ENCODE measurements at regions not wholly inside any gene's neighbourhood (a gene's known extent, or its start where the extent isn't known, plus 50 kb on each side); places are given as distances from the start of the nearest gene placed in this dataset.
A peak's percentile ranks its signal among the peaks of the same experiment; 100 is the strongest.
"Not testable (repeated sequence)": the region's sequence is repeated elsewhere in the genome, so short reads cannot be mapped to it uniquely, and the experiment has no call there.

DNA sequence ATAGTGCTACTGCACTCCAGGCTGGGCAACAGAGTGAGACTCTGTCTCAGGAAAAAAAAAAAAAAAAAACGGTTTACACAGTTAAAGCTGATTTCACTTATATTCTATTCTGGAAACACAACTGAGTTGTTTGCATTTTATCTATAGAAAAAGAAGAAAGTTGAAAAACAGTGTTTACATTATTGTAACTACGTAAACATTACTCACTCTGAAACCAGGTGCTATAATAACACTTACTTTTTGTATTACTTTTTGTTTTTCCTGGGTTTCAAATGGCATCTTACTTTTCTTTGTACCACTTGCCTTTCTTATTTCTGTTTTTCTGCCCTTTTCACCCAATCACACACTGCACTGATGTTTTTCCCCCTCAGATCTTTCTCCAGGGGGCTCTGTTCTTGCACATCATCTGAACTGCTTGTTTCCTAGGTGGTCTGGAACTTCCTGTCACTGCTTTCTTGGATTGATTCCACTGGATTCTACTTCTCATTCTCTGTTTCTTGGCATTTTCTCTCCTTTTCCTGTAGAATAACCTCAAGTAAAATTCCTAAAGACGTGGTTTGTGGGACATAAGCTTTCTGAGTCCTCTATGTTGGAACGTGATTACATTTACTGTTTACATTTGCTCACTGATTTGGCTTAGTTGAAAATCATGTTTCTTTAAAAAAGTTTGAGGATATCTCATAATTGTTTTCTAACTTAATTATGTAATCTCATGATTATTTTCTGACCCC is 142.1 kb downstream of the HS3ST3B1 start:
- Histone ChIP-seq H3K9me3 (0 out of 2 replicates have a peak, but pooled peaks cover 12% of the 10 kb centered on the region), H3K27me3 (no peaks in the 10 kb centered on the region), H3K9ac (no peak overlapping the region), H3K4me2 (peak overlapping the region; percentile 43), H3K4me1 (peaks cover 52% of the 10 kb centered on the region), H3K27ac (no peak overlapping the region), H3K4me3 (no peak overlapping the region), H4K20me1 (no peaks in the 10 kb centered on the region), H3K36me3 (no peaks in the 10 kb centered on the region)
- TF ChIP-seq Cebpa-rat (IDR thresholded peaks at IDR 0.05), result no peak

DNA sequence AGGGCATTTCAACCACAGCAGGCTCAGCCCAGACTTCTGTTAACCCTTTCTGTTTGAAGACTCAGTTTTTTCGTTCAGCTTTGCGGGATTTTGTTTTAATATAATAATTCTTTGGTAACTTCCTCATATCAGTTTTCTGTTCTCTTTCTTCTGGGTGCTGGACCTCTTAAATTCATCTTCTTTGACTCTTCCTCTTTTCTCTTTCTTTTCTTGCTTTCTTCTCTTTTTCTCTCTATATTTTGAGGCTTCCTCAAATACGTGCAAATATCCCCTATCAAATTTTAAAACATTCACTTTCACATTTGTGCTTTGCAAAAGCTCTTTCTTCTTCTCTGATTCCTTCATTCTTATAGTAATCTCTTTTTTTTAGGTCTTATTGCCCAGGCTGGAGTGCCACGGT is 136.3 kb downstream of the HS3ST3B1 start:
- H3K27me3 ChIP-seq, result no peaks in the 10 kb centered on the region
- TF ChIP-seq Cebpa-rat (IDR thresholded peaks at IDR 0.05), result no peak
- no peaks in the 10 kb centered on the region for H4K20me1 ChIP-seq
- no peak overlapping the region for H3K27ac ChIP-seq
- no peak overlapping the region for H3K9ac ChIP-seq
- H3K4me3 ChIP-seq, result no peak overlapping the region
- no peak overlapping the region for H3K4me2 ChIP-seq
- H3K4me1 ChIP-seq, result peaks cover 11% of the 10 kb centered on the region
- H3K9me3 ChIP-seq, result peaks cover 12% of the 10 kb centered on the region
- H3K36me3 ChIP-seq, result no peaks in the 10 kb centered on the region

DNA sequence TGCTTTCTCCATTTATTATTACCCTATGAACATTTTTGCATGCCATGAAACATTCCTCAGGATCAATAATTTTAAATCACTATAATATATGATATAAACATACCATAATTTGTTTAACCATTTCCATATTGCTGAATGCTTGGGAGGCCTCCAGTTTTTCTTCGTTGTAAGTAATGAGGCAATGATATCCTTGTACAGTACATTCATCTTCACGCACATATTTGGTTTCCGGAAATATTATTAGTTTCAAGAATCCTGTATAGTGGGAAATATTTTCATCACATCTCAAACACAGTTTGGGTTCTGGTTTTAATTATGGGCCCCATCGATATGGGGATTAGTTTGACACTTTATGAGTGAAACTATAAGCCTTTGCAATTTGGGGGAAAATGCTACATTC is 135.4 kb downstream of the HS3ST3B1 start:
- Histone ChIP-seq H3K4me2 (peak overlapping the region; percentile 28), H3K4me3 (no peak overlapping the region), H3K36me3 (no peaks in the 10 kb centered on the region), H3K27me3 (no peaks in the 10 kb centered on the region), H3K9ac (no peak overlapping the region), H3K4me1 (peaks cover 11% of the 10 kb centered on the region), H3K9me3 (peaks cover 12% of the 10 kb centered on the region), H3K27ac (no peak overlapping the region), H4K20me1 (no peaks in the 10 kb centered on the region)
- no peak for TF ChIP-seq Cebpa-rat (IDR thresholded peaks at IDR 0.05)

DNA sequence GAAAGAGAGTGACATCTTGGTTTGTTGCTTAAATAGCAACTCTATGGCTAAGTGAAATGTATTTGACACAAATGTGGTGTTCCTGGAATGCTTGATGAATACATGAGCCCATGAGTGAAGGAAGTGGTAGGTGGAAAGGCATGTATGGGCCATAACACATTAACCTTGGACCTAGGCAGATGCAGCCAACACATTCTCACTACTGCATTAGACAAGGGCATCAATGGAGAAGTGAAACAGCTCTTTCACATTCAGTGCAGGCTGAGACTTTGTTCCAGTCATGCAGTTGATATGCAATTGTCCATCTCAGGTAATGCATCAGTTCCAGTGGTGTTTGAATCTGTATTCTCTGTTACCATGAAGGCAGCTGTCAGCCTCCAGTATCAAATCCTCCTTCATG is 133.6 kb downstream of the HS3ST3B1 start:
- Histone ChIP-seq H3K9me3 (peaks cover 12% of the 10 kb centered on the region), H3K36me3 (no peaks in the 10 kb centered on the region), H3K4me3 (no peak overlapping the region), H4K20me1 (no peaks in the 10 kb centered on the region), H3K4me2 (no peak overlapping the region), H3K9ac (no peak overlapping the region), H3K27ac (no peak overlapping the region), H3K4me1 (peaks cover 24% of the 10 kb centered on the region), H3K27me3 (no peaks in the 10 kb centered on the region)
- TF ChIP-seq Cebpa-rat (IDR thresholded peaks at IDR 0.05), result no peak

DNA sequence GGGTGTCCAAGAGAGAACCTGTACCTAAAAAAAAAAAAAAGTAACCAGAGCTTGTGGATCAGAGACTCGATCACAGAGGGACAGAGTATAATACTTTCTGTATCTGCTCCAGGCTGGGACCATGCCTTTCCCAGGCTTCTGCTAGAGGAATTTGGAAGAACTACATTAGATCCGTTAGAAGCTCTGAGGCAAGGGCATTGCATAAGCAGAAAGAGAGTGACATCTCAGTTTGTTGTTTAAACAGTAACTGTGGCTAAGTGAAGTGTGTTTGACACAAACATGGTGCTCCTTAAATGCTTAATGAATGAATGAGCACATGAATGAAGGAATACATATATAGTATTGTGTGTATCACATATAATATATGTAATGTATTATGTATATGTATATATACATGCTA is 131.2 kb downstream of the HS3ST3B1 start:
- Histone ChIP-seq H3K9ac (no peak overlapping the region), H4K20me1 (no peaks in the 10 kb centered on the region), H3K27me3 (no peaks in the 10 kb centered on the region), H3K4me3 (no peak overlapping the region), H3K4me1 (peaks cover 41% of the 10 kb centered on the region), H3K27ac (no peak overlapping the region), H3K4me2 (no peak overlapping the region), H3K9me3 (peaks cover 12% of the 10 kb centered on the region), H3K36me3 (no peaks in the 10 kb centered on the region)
- no peak for TF ChIP-seq Cebpa-rat (IDR thresholded peaks at IDR 0.05)

DNA sequence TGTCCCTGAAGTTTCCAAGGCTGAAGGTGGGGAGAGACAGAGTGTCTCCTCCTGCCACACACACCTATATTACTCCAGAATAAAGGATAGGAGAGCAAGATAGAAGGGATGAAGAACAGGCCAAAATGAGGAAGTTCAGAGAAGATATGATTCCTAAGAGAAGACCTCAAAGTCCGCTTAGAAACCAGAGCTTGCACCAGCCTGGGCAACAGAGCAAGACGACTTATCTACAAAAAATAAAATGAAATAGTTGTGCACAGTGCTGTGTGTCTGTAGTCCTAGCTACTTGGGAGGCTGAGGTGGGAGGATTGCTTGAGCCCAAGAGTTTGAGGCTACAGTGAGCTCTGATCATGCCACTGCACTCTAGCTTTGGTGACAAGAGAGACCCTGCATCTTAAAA is 128.2 kb downstream of the HS3ST3B1 start:
- Histone ChIP-seq H3K4me1 (peaks cover 63% of the 10 kb centered on the region), H3K9me3 (peaks cover 2% of the 10 kb centered on the region; the same call in 1 of the 2 replicates), H3K27me3 (no peaks in the 10 kb centered on the region), H4K20me1 (no peaks in the 10 kb centered on the region), H3K4me3 (peak overlapping the region; percentile 54), H3K4me2 (peak overlapping the region; percentile 85), H3K36me3 (no peaks in the 10 kb centered on the region), H3K27ac (peak overlapping the region; percentile 90), H3K9ac (peak overlapping the region; percentile 73)
- no peak for TF ChIP-seq Cebpa-rat (IDR thresholded peaks at IDR 0.05)

DNA sequence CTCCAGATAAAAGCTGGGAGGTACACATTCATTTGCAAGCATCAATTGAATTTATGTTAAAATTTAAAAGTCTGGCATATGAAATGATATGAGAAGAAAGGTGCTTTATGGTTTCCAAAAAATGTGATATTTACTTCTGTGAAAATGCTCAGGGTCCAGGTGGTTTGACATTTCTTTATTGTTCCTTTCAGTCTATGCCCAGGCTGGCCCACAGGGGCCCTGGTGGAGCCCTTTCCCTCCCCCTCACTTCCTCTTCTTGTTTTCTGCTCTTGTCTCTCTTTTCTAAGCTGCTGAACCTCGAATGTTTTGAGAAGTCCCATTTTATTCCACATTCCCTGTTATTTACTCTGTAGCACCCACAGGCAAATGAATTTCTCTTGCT is 127.8 kb downstream of the HS3ST3B1 start:
- H3K4me1 ChIP-seq, result peaks cover 67% of the 10 kb centered on the region
- peak overlapping the region; percentile 85 for H3K4me2 ChIP-seq
- no peaks in the 10 kb centered on the region for H3K36me3 ChIP-seq
- TF ChIP-seq Cebpa-rat (IDR thresholded peaks at IDR 0.05), result no peak
- H3K27me3 ChIP-seq, result no peaks in the 10 kb centered on the region
- no peaks in the 10 kb centered on the region; the same call in 1 of the 2 replicates for H3K9me3 ChIP-seq
- H3K4me3 ChIP-seq, result peak overlapping the region; percentile 54
- H3K27ac ChIP-seq, result peak overlapping the region; percentile 90
- peak overlapping the region; percentile 73 for H3K9ac ChIP-seq
- H4K20me1 ChIP-seq, result no peaks in the 10 kb centered on the region

DNA sequence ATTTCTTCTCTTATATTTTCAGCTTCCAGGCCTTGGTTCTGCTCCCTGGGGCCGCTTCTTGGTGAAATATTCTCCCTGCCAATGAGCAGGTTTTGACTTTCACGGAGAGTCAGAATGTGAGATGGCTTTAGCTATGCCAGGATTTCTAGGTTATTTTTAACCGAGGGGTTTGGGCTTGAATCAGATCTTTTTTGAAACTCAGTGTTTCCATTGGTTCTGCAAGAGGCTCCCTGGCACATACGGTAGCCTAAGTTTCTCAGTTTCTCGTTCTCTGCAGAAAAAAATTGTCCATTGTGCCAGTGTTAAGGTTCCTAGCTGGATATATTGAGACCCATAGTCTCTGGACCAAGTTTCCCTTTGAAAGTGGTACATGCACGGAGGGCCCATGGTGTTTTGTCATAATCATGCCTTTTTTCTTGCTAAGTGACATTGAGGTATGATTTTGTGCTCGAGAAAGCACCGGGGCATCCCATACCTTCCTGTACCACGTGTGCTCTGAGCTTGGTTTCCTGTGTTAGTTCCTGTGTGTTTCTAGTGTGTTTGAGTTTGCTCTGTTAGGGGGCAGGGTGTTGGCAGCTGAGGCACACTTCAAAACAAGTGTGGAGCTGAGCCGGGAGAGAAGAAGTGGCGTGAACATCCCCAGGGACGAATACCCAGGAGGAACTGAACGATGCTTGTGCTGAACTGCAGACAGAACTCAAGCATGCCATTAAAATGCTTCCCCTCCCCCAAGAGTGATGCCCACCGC is 127.2 kb downstream of the HS3ST3B1 start:
- no peaks in the 10 kb centered on the region for H3K27me3 ChIP-seq
- H3K9me3 ChIP-seq, result peaks cover 3% of the 10 kb centered on the region; the same call in 1 of the 2 replicates
- no peak for TF ChIP-seq Cebpa-rat (IDR thresholded peaks at IDR 0.05)
- no peaks in the 10 kb centered on the region for H4K20me1 ChIP-seq
- H3K27ac ChIP-seq, result peak overlapping the region; percentile 90
- no peaks in the 10 kb centered on the region for H3K36me3 ChIP-seq
- H3K4me2 ChIP-seq, result peak overlapping the region; percentile 85
- peaks cover 71% of the 10 kb centered on the region for H3K4me1 ChIP-seq
- peak overlapping the region; percentile 54 for H3K4me3 ChIP-seq
- peak overlapping the region; percentile 74 for H3K9ac ChIP-seq

DNA sequence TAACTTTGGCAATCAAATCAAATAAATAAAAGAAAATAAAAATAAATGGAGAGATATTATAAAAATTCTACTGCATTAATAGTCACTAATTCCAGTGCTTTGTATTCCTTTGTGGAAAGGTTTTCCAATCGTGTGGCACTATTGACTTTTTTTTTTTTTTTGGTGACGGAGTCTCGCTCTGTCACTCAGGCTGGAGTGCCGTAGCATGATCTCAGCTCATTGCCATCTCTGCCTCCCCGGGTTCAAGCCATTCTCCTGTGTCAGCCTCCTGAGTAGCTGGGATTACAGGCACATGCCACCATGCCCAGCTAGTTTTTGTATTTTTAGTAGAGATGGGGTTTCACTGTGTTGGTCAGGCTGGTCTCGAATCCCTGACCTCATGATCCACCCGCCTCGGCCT is 122.3 kb downstream of the HS3ST3B1 start:
- not testable (repeated sequence) for H3K36me3 ChIP-seq, H3K27ac ChIP-seq, H3K4me2 ChIP-seq

DNA sequence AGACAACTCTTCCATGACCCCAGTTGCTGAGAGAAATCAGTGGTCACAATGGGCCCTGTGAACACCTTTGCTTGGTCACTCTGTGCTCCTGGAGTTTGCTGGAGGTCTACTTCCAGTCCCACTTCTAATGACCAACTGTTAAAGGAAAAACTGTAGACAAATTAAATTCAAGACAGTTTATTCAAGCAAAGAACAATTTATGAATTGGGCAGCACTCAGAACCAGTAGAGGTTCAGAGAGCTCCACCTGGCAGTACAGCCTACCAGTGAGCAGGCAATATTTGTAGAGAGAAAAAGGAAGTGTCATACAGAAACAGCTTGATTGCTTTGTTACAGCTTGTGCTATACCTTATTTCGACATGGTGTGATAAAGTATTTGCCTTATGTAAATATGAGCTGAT is 116.5 kb downstream of the HS3ST3B1 start:
- Histone ChIP-seq H4K20me1 (no peaks in the 10 kb centered on the region), H3K9ac (no peak overlapping the region), H3K27me3 (no peaks in the 10 kb centered on the region), H3K4me1 (peaks cover 26% of the 10 kb centered on the region), H3K27ac (no peak overlapping the region), H3K4me2 (no peak overlapping the region), H3K4me3 (no peak overlapping the region), H3K9me3 (peaks cover 27% of the 10 kb centered on the region), H3K36me3 (no peaks in the 10 kb centered on the region)
- no peak for TF ChIP-seq Cebpa-rat (IDR thresholded peaks at IDR 0.05)

More for the DNA sequence above, 122.3 kb downstream of the HS3ST3B1 start:
- not testable (repeated sequence) for H3K27me3 ChIP-seq, H3K9ac ChIP-seq, H3K4me3 ChIP-seq, H4K20me1 ChIP-seq
- H3K9me3 ChIP-seq, result peaks cover 18% of the 10 kb centered on the region
- peaks cover 81% of the 10 kb centered on the region for H3K4me1 ChIP-seq
